HepG2 (cell line): ENCODE measurements at regions not wholly inside any gene's neighbourhood (a gene's known extent, or its start where the extent isn't known, plus 50 kb on each side); places are given as distances from the start of the nearest gene placed in this dataset.

ENCODE experiments used
- ATAC-seq: fragments of 200-7000 bp; cut with Tn5 transposase; 3 replicates; pipeline ENCODE4 v1.9.1; 2020; ENCODE audit warnings: mild to moderate bottlenecking, moderate library complexity
- BruUV-seq: library from RNA; stranded (reverse); fragments of 400-500 nt; replicated peaks from 2 replicates; lab custom pipeline; 2021; lab: Mats Ljungman, UMichigan
- CTCF ChIA-PET: fragments of 300-600 bp; formaldehyde crosslinking; extraction: SDS; loops from one replicate; lab custom pipeline; 2021; ENCODE audit warnings: low total read pairs, inconsistent platforms, low intra/inter-chr PET ratio; lab: Yijun Ruan, JAX
- POLR2A ChIA-PET: fragments of 350-600 bp; sonication (Branson Sonifier 250); formaldehyde crosslinking; loops from one replicate; lab custom pipeline; 2020; ENCODE audit warnings: antibody characterized with exemption, inconsistent platforms; lab: Yijun Ruan, JAX
- DNase-seq: peaks from one replicate; pipeline ENCODE4 v3.0.0-alpha.2; 2015; ENCODE audit warnings: low spot score
- FAIRE-seq: peaks from 3 replicates; lab custom pipeline; 2011; peaks lifted over from hg19 to GRCh38; lab: Jason Lieb, UNC
- H2AFZ ChIP-seq: one replicate; pipeline ENCODE4 v1.6.1; 2011; ENCODE audit warnings: low read length, inconsistent platforms
- H3K27ac ChIP-seq: fragments of 300-600 bp; 3 replicates; pipeline ENCODE4 v1.8.0; 2011; ENCODE audit warnings: mixed run types, mild to moderate bottlenecking, mixed read lengths, low read length, inconsistent platforms; ENCODE audit not compliant: insufficient read depth; ENCODE audit errors: extremely low read length
- H3K27me3 ChIP-seq, 2 experiments: fragments of 200-600 bp in 1 of 2; 2 replicates in 1 of 2; 3 replicates in 1 of 2; pipeline versions ENCODE4 v1.6.0 to v1.8.0; 2011; ENCODE audit warnings: low read length in 2 of 2, mild to moderate bottlenecking in 2 of 2, moderate library complexity in 2 of 2, inconsistent platforms in 1 of 2; ENCODE audit not compliant: insufficient read depth in 2 of 2, control insufficient read depth in 1 of 2
- H3K36me3 ChIP-seq, 2 experiments: fragments of 200-600 bp in 1 of 2; replicated peaks in 1 of 2; 2 replicates in 1 of 2; 3 replicates in 1 of 2; pipeline versions ENCODE4 v1.5.1 to v1.8.0; 2011; ENCODE audit warnings: low read length in 2 of 2, inconsistent platforms in 1 of 2; ENCODE audit not compliant: insufficient read depth in 2 of 2, control insufficient read depth in 1 of 2
- H3K4me1 ChIP-seq: 2 replicates; pipeline ENCODE4 v1.5.1; 2012; ENCODE audit warnings: low read length, inconsistent platforms; ENCODE audit not compliant: insufficient read depth
- H3K4me2 ChIP-seq: 2 replicates; pipeline ENCODE4 v1.6.0; 2011; ENCODE audit warnings: low read depth, low read length, inconsistent platforms
- H3K4me3 ChIP-seq, 3 experiments: fragments of 200-600 bp in 1 of 3; sonication (generic), shearing (Covaris generic) in 1 of 3; replicated peaks in 1 of 3; 2 replicates each; pipeline ENCODE4 v1.5.1; 2011 to 2016; ENCODE audit warnings: low read length in 3 of 3, inconsistent platforms in 2 of 3, low read depth in 2 of 3, mild to moderate bottlenecking in 2 of 3, control low read depth in 1 of 3, mixed read lengths in 1 of 3; ENCODE audit not compliant: insufficient read depth in 1 of 3
- H3K79me2 ChIP-seq: one replicate; pipeline ENCODE4 v1.6.1; 2011; ENCODE audit warnings: low read length, inconsistent platforms; ENCODE audit not compliant: insufficient read depth
- H3K9ac ChIP-seq: 2 replicates; pipeline ENCODE4 v1.6.0; 2011; ENCODE audit warnings: mild to moderate bottlenecking, low read depth, low read length, inconsistent platforms; ENCODE audit not compliant: insufficient read depth
- H3K9me3 ChIP-seq: 2 replicates; pipeline ENCODE4 v1.5.1; 2012; ENCODE audit warnings: mild to moderate bottlenecking, low read length
- H4K20me1 ChIP-seq: 2 replicates; pipeline ENCODE4 v1.6.0; 2011; ENCODE audit warnings: inconsistent platforms, mild to moderate bottlenecking, low read length, moderate library complexity; ENCODE audit not compliant: insufficient read depth
- ATAD3A ChIP-seq: sonication (generic); formaldehyde crosslinking; IDR thresholded peaks from 2 replicates; pipeline ENCODE4 v1.4.0; 2020; ENCODE audit warnings: missing genetic modification reagents
- CBX5 ChIP-seq: sonication (generic); formaldehyde crosslinking; IDR thresholded peaks from 2 replicates; pipeline ENCODE4 v1.4.0; 2020; ENCODE audit warnings: missing genetic modification reagents, borderline replicate concordance
- ETS1 ChIP-seq: sonication (generic); formaldehyde crosslinking; IDR thresholded peaks from 2 replicates; pipeline ENCODE4 v1.4.0; 2020; ENCODE audit warnings: missing genetic modification reagents
- GFI1 ChIP-seq: sonication (generic); formaldehyde crosslinking; IDR thresholded peaks from 2 replicates; pipeline ENCODE4 v1.5.0; 2020; ENCODE audit warnings: missing genetic modification reagents, mild to moderate bottlenecking, borderline replicate concordance
- HOXD1 ChIP-seq: sonication (generic); formaldehyde crosslinking; IDR thresholded peaks from 2 replicates; pipeline ENCODE4 v1.5.0; 2020; ENCODE audit warnings: missing genetic modification reagents
- NFAT5 ChIP-seq: sonication (generic); formaldehyde crosslinking; IDR thresholded peaks from 2 replicates; pipeline ENCODE4 v1.4.0; 2020; ENCODE audit warnings: missing genetic modification reagents
- SATB2 ChIP-seq: sonication (generic); formaldehyde crosslinking; IDR thresholded peaks from 2 replicates; pipeline ENCODE4 v1.5.0; 2020; ENCODE audit warnings: missing genetic modification reagents
- SIX4 ChIP-seq: sonication (generic); formaldehyde crosslinking; IDR thresholded peaks from 2 replicates; pipeline ENCODE4 v1.4.0; 2020; ENCODE audit warnings: missing genetic modification reagents
- ZNF446 ChIP-seq: sonication (generic); formaldehyde crosslinking; IDR thresholded peaks from 2 replicates; pipeline ENCODE4 v1.5.0; 2020; ENCODE audit warnings: mild to moderate bottlenecking, missing genetic modification reagents
- ZNF589 ChIP-seq: sonication (generic); formaldehyde crosslinking; conservative IDR thresholded peaks from 2 replicates; pipeline ENCODE4 v1.8.0; 2022; ENCODE audit warnings: mild to moderate bottlenecking, moderate library complexity, missing genetic modification reagents
- WGBS: methylation state at CpG from one replicate; pipeline ENCODE4 v1.1.6; 2017; ENCODE audit warnings: low lambda C conversion rate; 5-methylcytosine and 5-hydroxymethylcytosine counted together
- in situ Hi-C: cut with HindIII; loops from 2 replicates; pipeline ENCODE4 v1.10.0; 2017; ENCODE audit warnings: low pct_unique_long_range_greater_than_20kb; ENCODE audit not compliant: extremely low pct_ligation_motif_present
- intact Hi-C: fragments of 100-400 bp; cut with micrococcal nuclease; formaldehyde crosslinking; loops from one replicate; pipeline ENCODE4 v1.10.0; 2022; ENCODE audit not compliant: unreplicated experiment

GRCh38 chr9:12614488-12614887 lies 78.7 kb upstream of the TYRP1 start:
- intact Hi-C loops: no loop called here
- WGBS: 2% methylated on average over 3 of the region's 3 CpGs
- no TSS peak for BruUV-seq

More at GRCh38 chr9:12614488-12614887, 78.7 kb upstream of the TYRP1 start:
- Histone ChIP-seq H3K36me3 (no peaks in the 10 kb centered on the region), H3K9me3 (no peaks in the 10 kb centered on the region), H3K27ac (no peak overlapping the region), H3K4me2 (no peak overlapping the region), H3K4me3 (no peak overlapping the region), H2AFZ (no peak overlapping the region), H4K20me1 (no peaks in the 10 kb centered on the region), H3K79me2 (no peaks in the 10 kb centered on the region), H3K9ac (no peak overlapping the region), H3K27me3 (no peaks in the 10 kb centered on the region), H3K4me1 (no peaks in the 10 kb centered on the region)
- POLR2A ChIA-PET: no interaction called here
- CTCF ChIA-PET: no interaction called here
- ATAC-seq: no peak
- TF ChIP-seq ZNF446 (CRISPR knock-in tag): no peak
- no peak for TF ChIP-seq ATAD3A (CRISPR knock-in tag)
- no peak for TF ChIP-seq ZNF589
- TF ChIP-seq HOXD1 (CRISPR knock-in tag): no peak
- TF ChIP-seq GFI1 (CRISPR knock-in tag): no peak
- TF ChIP-seq SATB2 (CRISPR knock-in tag): no peak
- no peak for TF ChIP-seq NFAT5 (CRISPR knock-in tag)
- no peak for TF ChIP-seq SIX4 (CRISPR knock-in tag)
- no peak for TF ChIP-seq ETS1 (CRISPR knock-in tag)
- TF ChIP-seq CBX5 (CRISPR knock-in tag): no peak
- in situ Hi-C loops: no loop called here
- no peak for FAIRE-seq
- DNase-seq: no peak
